HEK293 (cell line): ENCODE measurements at regions not wholly inside any gene's neighbourhood (a gene's known extent, or its start where the extent isn't known, plus 50 kb on each side); places are given as distances from the start of the nearest gene placed in this dataset.

Source experiments
- CTCF ChIP-seq: fragments of 450-650 bp; formaldehyde crosslinking; IDR thresholded peaks from 2 replicates; pipeline ENCODE4 v1.5.1; 2016; ENCODE audit warnings: missing biosample characterization, missing genetic modification characterization
- GLI2 ChIP-seq: fragments of 450-650 bp; formaldehyde crosslinking; IDR thresholded peaks from 2 replicates; pipeline ENCODE4; 2017; ENCODE audit warnings: missing biosample characterization, missing genetic modification characterization, low read depth, borderline replicate concordance
- PRDM1 ChIP-seq: fragments of 450-650 bp; formaldehyde crosslinking; IDR thresholded peaks from 2 replicates; pipeline ENCODE4; 2016; ENCODE audit warnings: missing biosample characterization, missing genetic modification characterization
- ZNF148 ChIP-seq: fragments of 450-650 bp; formaldehyde crosslinking; IDR thresholded peaks from 2 replicates; pipeline ENCODE4 v1.5.0; 2017; ENCODE audit warnings: missing biosample characterization, missing genetic modification characterization, borderline replicate concordance
- ZNF473 ChIP-seq: fragments of 450-650 bp; formaldehyde crosslinking; IDR thresholded peaks from 2 replicates; pipeline ENCODE4 v1.5.1; 2017; ENCODE audit warnings: missing biosample characterization, missing genetic modification characterization
- ZNF530 ChIP-seq: fragments of 450-650 bp; formaldehyde crosslinking; IDR thresholded peaks from 2 replicates; pipeline ENCODE4 v1.5.1; 2016; ENCODE audit warnings: low read depth, missing biosample characterization, missing genetic modification characterization
- TF ChIP-seq, protein P1 (sequence below): fragments of 450-650 bp; formaldehyde crosslinking; IDR thresholded peaks from 2 replicates; pipeline ENCODE4 v1.5.1; 2016; ENCODE audit warnings: missing biosample characterization, missing genetic modification characterization

GRCh38 chr2:217079165-217079564 is 219.3 kb upstream of the TNP1 start:
- TF ChIP-seq CTCF (tag by site-specific recombination) (no peak), ZNF473 (tag by site-specific recombination) (no peak), GLI2 (tag by site-specific recombination) (no peak), ZNF148 (tag by site-specific recombination) (no peak), ZNF530 (no peak), PRDM1 (tag by site-specific recombination) (no peak)
- TF ChIP-seq, protein P1, sequence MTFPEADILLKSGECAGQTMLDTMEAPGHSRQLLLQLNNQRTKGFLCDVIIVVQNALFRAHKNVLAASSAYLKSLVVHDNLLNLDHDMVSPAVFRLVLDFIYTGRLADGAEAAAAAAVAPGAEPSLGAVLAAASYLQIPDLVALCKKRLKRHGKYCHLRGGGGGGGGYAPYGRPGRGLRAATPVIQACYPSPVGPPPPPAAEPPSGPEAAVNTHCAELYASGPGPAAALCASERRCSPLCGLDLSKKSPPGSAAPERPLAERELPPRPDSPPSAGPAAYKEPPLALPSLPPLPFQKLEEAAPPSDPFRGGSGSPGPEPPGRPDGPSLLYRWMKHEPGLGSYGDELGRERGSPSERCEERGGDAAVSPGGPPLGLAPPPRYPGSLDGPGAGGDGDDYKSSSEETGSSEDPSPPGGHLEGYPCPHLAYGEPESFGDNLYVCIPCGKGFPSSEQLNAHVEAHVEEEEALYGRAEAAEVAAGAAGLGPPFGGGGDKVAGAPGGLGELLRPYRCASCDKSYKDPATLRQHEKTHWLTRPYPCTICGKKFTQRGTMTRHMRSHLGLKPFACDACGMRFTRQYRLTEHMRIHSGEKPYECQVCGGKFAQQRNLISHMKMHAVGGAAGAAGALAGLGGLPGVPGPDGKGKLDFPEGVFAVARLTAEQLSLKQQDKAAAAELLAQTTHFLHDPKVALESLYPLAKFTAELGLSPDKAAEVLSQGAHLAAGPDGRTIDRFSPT = no peak
